Adrenal gland (tissue), 5 donors: ENCODE measurements at regions not wholly inside any gene's neighbourhood (a gene's known extent, or its start where the extent isn't known, plus 50 kb on each side); places are given as distances from the start of the nearest gene placed in this dataset.

ENCODE experiments used
- CTCF ChIP-seq, 6 experiments: fragments of 450-650 bp in 4 of 6; fragments of 200-600 bp in 2 of 6; sonication (generic) in 1 of 6; IDR thresholded peaks; 1 replicate in 5 of 6; 2 replicates in 1 of 6; pipeline versions ENCODE4 v1.5.1 to v1.8.0; 2016 to 2021; ENCODE audit warnings: antibody characterized with exemption in 6 of 6, mild to moderate bottlenecking in 2 of 6, moderate library complexity in 1 of 6
- POLR2A ChIP-seq, 2 donors: fragments of 450-650 bp; IDR thresholded peaks; one replicate each; pipeline ENCODE4 v1.6.1; 2017; ENCODE audit warnings: antibody characterized with exemption in 2 of 2, mild to moderate bottlenecking in 2 of 2, moderate library complexity in 1 of 2
- donor health status: DM: no; HTN: no; CAD: no.

- no peak for TF ChIP-seq CTCF (IDR thresholded peaks at IDR 0.05)
- TF ChIP-seq POLR2A (IDR thresholded peaks at IDR 0.05) = no peak
Observed at GRCh38 chr9:113708821-113709713, 167.0 kb upstream of the ZNF618 start.
